Smooth muscle cell (in vitro differentiated cells): ENCODE measurements at regions not wholly inside any gene's neighbourhood (a gene's known extent, or its start where the extent isn't known, plus 50 kb on each side); places are given as distances from the start of the nearest gene placed in this dataset.

Experiments used
- DNase-seq: peaks from one replicate; lab custom pipeline; 2025; ENCODE audit not compliant: unreplicated experiment; lab: John Stamatoyannopoulos, UW
- H2AFZ ChIP-seq: fragments of 200-600 bp; sonication (generic); 2 replicates; pipeline ENCODE4 v1.6.0; 2016; ENCODE audit warnings: antibody characterized with exemption, low read depth, mild to moderate bottlenecking
- H3F3A ChIP-seq: fragments of 200-600 bp; sonication (generic); 2 replicates; pipeline ENCODE4 v1.6.0; 2017; ENCODE audit warnings: antibody characterized with exemption, low read depth
- H3K27ac ChIP-seq: fragments of 200-600 bp; sonication (generic); 2 replicates; pipeline ENCODE4 v1.5.1; 2016; ENCODE audit warnings: low read depth, mild to moderate bottlenecking
- H3K27me3 ChIP-seq: fragments of 200-600 bp; sonication (generic); 2 replicates; pipeline ENCODE4 v1.6.1; 2016; ENCODE audit warnings: low read depth, mild to moderate bottlenecking
- H3K36me3 ChIP-seq: fragments of 200-600 bp; sonication (generic); 2 replicates; pipeline ENCODE4 v1.5.1; 2016; ENCODE audit warnings: low read depth
- H3K4me1 ChIP-seq: fragments of 200-600 bp; sonication (generic); 2 replicates; pipeline ENCODE4 v1.5.1; 2016; ENCODE audit warnings: low read depth
- H3K4me2 ChIP-seq: fragments of 200-600 bp; sonication (generic); 2 replicates; pipeline ENCODE4 v1.6.0; 2016; ENCODE audit warnings: mild to moderate bottlenecking
- H3K4me3 ChIP-seq: fragments of 200-600 bp; sonication (generic); 2 replicates; pipeline ENCODE4 v1.5.1; 2016; ENCODE audit warnings: mild to moderate bottlenecking
- H3K79me2 ChIP-seq: fragments of 200-600 bp; sonication (generic); 2 replicates; pipeline ENCODE4 v1.6.0; 2016; ENCODE audit warnings: low read depth, mild to moderate bottlenecking
- H3K9ac ChIP-seq: fragments of 200-600 bp; sonication (generic); 2 replicates; pipeline ENCODE4 v1.6.0; 2016; ENCODE audit warnings: low read depth
- H3K9me3 ChIP-seq: fragments of 200-600 bp; sonication (generic); replicated peaks from 2 replicates; pipeline ENCODE4 v1.5.1; 2016; ENCODE audit warnings: low read depth
- H4K20me1 ChIP-seq: fragments of 200-600 bp; sonication (generic); 2 replicates; pipeline ENCODE4 v1.6.0; 2016; ENCODE audit warnings: low read depth
- CTCF ChIP-seq: fragments of 200-600 bp; sonication (generic); IDR thresholded peaks from 2 replicates; pipeline ENCODE4 v1.5.1; 2017; ENCODE audit warnings: borderline replicate concordance, mild to moderate bottlenecking, antibody characterized with exemption; ENCODE audit not compliant: insufficient read depth, poor library complexity, severe bottlenecking
- WGBS: methylation state at CpG from one replicate; pipeline ENCODE4 v1.1.7; 2016; ENCODE audit warnings: low lambda C conversion rate; 5-methylcytosine and 5-hydroxymethylcytosine counted together

GRCh38 chr7:109235316-109235715 is 665.6 kb downstream of the DNAJB9 start:
- no peaks in the 10 kb centered on the region for H3K27me3 ChIP-seq
- H3K4me3 ChIP-seq: no peak overlapping the region
- WGBS: 92% methylated on average over 2 of the region's 2 CpGs
- no peaks in the 10 kb centered on the region for H3K9me3 ChIP-seq
- no peaks in the 10 kb centered on the region for H3K36me3 ChIP-seq
- no peaks in the 10 kb centered on the region for H4K20me1 ChIP-seq
- no peak overlapping the region for H3K27ac ChIP-seq
- no peaks in the 10 kb centered on the region for H3F3A ChIP-seq
- no peak overlapping the region for H3K9ac ChIP-seq
- no peak overlapping the region for H2AFZ ChIP-seq
- TF ChIP-seq CTCF: no peak
- no peaks in the 10 kb centered on the region for H3K4me1 ChIP-seq
- H3K79me2 ChIP-seq: no peaks in the 10 kb centered on the region
- no peak overlapping the region for H3K4me2 ChIP-seq
- DNase-seq: no peak

DNA sequence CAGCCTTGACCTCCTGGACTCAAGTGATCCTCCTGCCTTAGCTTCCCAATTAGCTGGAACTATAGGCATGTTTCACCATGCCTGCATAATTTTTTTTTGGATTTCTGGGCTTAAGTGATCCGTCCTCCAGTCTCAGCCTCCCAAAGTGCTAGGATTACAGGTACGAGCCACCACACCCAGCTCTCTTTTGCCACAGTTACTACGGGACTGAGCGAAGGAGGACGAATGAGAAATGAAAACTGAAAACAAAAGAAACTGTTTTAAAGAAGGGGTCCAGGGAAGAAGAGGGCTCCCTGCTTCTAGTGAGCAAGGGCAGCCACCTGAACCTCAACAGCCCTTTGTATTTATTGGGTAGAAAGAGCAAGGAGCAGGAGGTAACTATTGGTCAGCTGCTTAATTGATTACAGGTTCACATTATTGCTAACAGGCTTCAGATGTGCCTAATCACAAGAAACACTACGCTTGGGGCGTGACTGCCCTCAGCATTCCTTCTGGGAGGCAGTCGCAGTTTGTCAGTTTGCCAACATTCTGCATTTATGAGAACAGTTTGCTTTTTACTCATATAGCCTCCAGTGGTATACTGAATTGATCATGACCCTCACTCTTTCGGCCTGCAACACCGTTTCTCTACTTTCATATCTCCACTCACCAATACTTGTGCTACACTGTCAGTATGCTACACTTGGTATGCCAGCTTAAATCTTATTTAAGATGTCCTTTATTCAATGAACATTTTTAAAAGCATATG is 676.8 kb downstream of the DNAJB9 start:
- no peaks in the 10 kb centered on the region for H3K4me1 ChIP-seq
- TF ChIP-seq CTCF: no peak
- whole genome bisulfite sequencing: 94% methylated on average over 10 of the region's 10 CpGs
- H3K4me2 ChIP-seq: no peak overlapping the region
- no peaks in the 10 kb centered on the region for H3K79me2 ChIP-seq
- H3K27ac ChIP-seq: no peak overlapping the region
- H2AFZ ChIP-seq: no peak overlapping the region
- no peaks in the 10 kb centered on the region for H3K36me3 ChIP-seq
- no peaks in the 10 kb centered on the region for H4K20me1 ChIP-seq
- H3K9me3 ChIP-seq: no peaks in the 10 kb centered on the region
- no peaks in the 10 kb centered on the region for H3F3A ChIP-seq
- no peak for DNase-seq
- H3K4me3 ChIP-seq: no peak overlapping the region
- H3K27me3 ChIP-seq: no peaks in the 10 kb centered on the region
- H3K9ac ChIP-seq: no peak overlapping the region

GRCh38 chr7:109256762-109257560 is 687.3 kb downstream of the DNAJB9 start:
- WGBS: 87% methylated on average over 3 of the region's 3 CpGs
- no peaks in the 10 kb centered on the region for H3K79me2 ChIP-seq
- no peaks in the 10 kb centered on the region for H3K9me3 ChIP-seq
- no peak overlapping the region for H3K4me3 ChIP-seq
- H2AFZ ChIP-seq: no peak overlapping the region
- no peak overlapping the region for H3K9ac ChIP-seq
- no peaks in the 10 kb centered on the region for H3F3A ChIP-seq
- no peak overlapping the region for H3K4me2 ChIP-seq
- H4K20me1 ChIP-seq: no peaks in the 10 kb centered on the region
- DNase-seq: no peak
- no peaks in the 10 kb centered on the region for H3K36me3 ChIP-seq
- H3K4me1 ChIP-seq: no peaks in the 10 kb centered on the region
- H3K27me3 ChIP-seq: no peaks in the 10 kb centered on the region
- no peak for TF ChIP-seq CTCF
- H3K27ac ChIP-seq: no peak overlapping the region

DNA sequence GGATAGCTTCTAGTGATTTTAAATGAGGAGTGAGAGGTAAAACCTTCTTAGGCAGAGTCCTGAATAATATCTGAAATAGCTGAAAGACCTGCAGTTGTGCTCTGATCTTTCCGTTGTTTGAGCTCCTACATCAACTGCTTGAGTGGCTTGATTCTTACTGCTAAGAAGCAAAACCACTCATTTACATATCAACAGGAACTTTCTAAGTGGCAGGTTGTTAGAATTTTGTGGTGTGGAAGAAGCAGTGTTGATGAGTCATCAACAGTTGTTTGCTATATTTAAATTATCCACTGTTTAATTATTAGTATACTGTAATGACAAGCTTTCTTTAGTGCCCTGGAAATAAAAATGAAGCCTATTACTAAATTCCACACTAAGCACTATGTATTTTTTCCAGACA is 689.5 kb downstream of the DNAJB9 start:
- Histone ChIP-seq H3K36me3 (no peaks in the 10 kb centered on the region), H3K27ac (no peak overlapping the region), H3K4me2 (no peak overlapping the region), H3K79me2 (no peaks in the 10 kb centered on the region), H4K20me1 (no peaks in the 10 kb centered on the region), H3K9me3 (no peaks in the 10 kb centered on the region), H2AFZ (no peak overlapping the region), H3K4me3 (no peak overlapping the region), H3K27me3 (no peaks in the 10 kb centered on the region), H3F3A (no peaks in the 10 kb centered on the region), H3K4me1 (no peaks in the 10 kb centered on the region), H3K9ac (no peak overlapping the region)
- WGBS: 12% methylated on average over 1 of the region's 1 CpG
- no peak for TF ChIP-seq CTCF
- DNase-seq: no peak
